HEK293 (cell line): ENCODE measurements at regions not wholly inside any gene's neighbourhood (a gene's known extent, or its start where the extent isn't known, plus 50 kb on each side); places are given as distances from the start of the nearest gene placed in this dataset.

Source experiments
- CTCF ChIA-PET: fragments of 350-600 bp; formaldehyde crosslinking; extraction: SDS; loops from one replicate; lab custom pipeline; 2021; ENCODE audit warnings: antibody characterized with exemption; lab: Yijun Ruan, JAX
- POLR2A ChIA-PET: fragments of 300-600 bp; formaldehyde crosslinking; extraction: SDS; loops from one replicate; lab custom pipeline; 2020; ENCODE audit warnings: antibody characterized with exemption, inconsistent platforms; lab: Yijun Ruan, JAX
- H3K27ac ChIP-seq: fragments of 200-500 bp; sonication (Bioruptor generic); 2 replicates; pipeline ENCODE4 v1.5.1; 2014; ENCODE audit warnings: low read depth, low read length, control low read depth, inconsistent platforms; ENCODE audit errors: extremely low read depth
- H3K36me3 ChIP-seq, 2 experiments: fragments of 200-500 bp in 1 of 2; sonication (Bioruptor generic) in 1 of 2; 1 replicate in 1 of 2; 2 replicates in 1 of 2; pipeline ENCODE4 v1.5.1; 2014 to 2017; ENCODE audit warnings: inconsistent platforms in 2 of 2, low read length in 2 of 2; ENCODE audit not compliant: control insufficient read depth in 2 of 2, insufficient read depth in 1 of 2
- H3K4me1 ChIP-seq: fragments of 200-500 bp; sonication (Bioruptor generic); 2 replicates; pipeline ENCODE4 v1.5.1; 2014; ENCODE audit warnings: mild to moderate bottlenecking, low read length, inconsistent platforms; ENCODE audit not compliant: control insufficient read depth, insufficient read depth
- H3K4me3 ChIP-seq: 2 replicates; pipeline ENCODE4 v1.5.1; 2011; ENCODE audit warnings: low read depth, mild to moderate bottlenecking, control low read depth, low read length, moderate library complexity
- H3K9me3 ChIP-seq: fragments of 200-500 bp; sonication (Bioruptor generic); 2 replicates; pipeline ENCODE4 v1.5.1; 2014; ENCODE audit warnings: low read depth, low read length, inconsistent platforms; ENCODE audit not compliant: control insufficient read depth, insufficient read depth
- HOXC10 ChIP-seq: sonication (generic); formaldehyde crosslinking; IDR thresholded peaks from 2 replicates; pipeline ENCODE4 v1.8.1; 2023; ENCODE audit warnings: mild to moderate bottlenecking, missing genetic modification reagents
- KLF1 ChIP-seq: fragments of 450-650 bp; formaldehyde crosslinking; IDR thresholded peaks from 2 replicates; pipeline ENCODE4 v1.5.1; 2016; ENCODE audit warnings: missing biosample characterization, missing genetic modification characterization
- SCRT1 ChIP-seq: fragments of 450-650 bp; formaldehyde crosslinking; IDR thresholded peaks from 2 replicates; pipeline ENCODE4 v1.5.1; 2016; ENCODE audit warnings: missing biosample characterization, missing genetic modification characterization, borderline replicate concordance
- SCRT2 ChIP-seq: fragments of 450-650 bp; formaldehyde crosslinking; IDR thresholded peaks from 2 replicates; pipeline ENCODE4 v1.5.1; 2016; ENCODE audit warnings: missing biosample characterization, missing genetic modification characterization
- SP7 ChIP-seq: fragments of 450-650 bp; formaldehyde crosslinking; IDR thresholded peaks from 2 replicates; pipeline ENCODE4 v1.5.1; 2016; ENCODE audit warnings: missing biosample characterization, missing genetic modification characterization
- ZBTB20 ChIP-seq: fragments of 450-650 bp; formaldehyde crosslinking; IDR thresholded peaks from 2 replicates; pipeline ENCODE4 v1.5.1; 2016; ENCODE audit warnings: missing biosample characterization, missing genetic modification characterization
- ZBTB21 ChIP-seq: fragments of 450-650 bp; formaldehyde crosslinking; IDR thresholded peaks from 2 replicates; pipeline ENCODE4 v1.5.1; 2017; ENCODE audit warnings: missing biosample characterization, missing genetic modification characterization
- ZBTB8A ChIP-seq: fragments of 450-650 bp; formaldehyde crosslinking; IDR thresholded peaks from 2 replicates; pipeline ENCODE4 v1.5.1; 2016; ENCODE audit warnings: missing biosample characterization, missing genetic modification characterization
- ZEB2 ChIP-seq: fragments of 450-650 bp; formaldehyde crosslinking; IDR thresholded peaks from 2 replicates; pipeline ENCODE4 v1.5.1; 2016; ENCODE audit warnings: missing biosample characterization, missing genetic modification characterization
- ZFHX2 ChIP-seq: fragments of 450-650 bp; formaldehyde crosslinking; conservative IDR thresholded peaks from 2 replicates; pipeline ENCODE4 v1.5.1; 2016; ENCODE audit warnings: missing biosample characterization, missing genetic modification characterization
- ZNF140 ChIP-seq: fragments of 450-650 bp; formaldehyde crosslinking; IDR thresholded peaks from 2 replicates; pipeline ENCODE4 v1.5.1; 2016; ENCODE audit warnings: missing biosample characterization, missing genetic modification characterization
- ZNF157 ChIP-seq: fragments of 450-650 bp; formaldehyde crosslinking; IDR thresholded peaks from 2 replicates; pipeline ENCODE4 v1.5.1; 2016; ENCODE audit warnings: missing biosample characterization, missing genetic modification characterization
- ZNF19 ChIP-seq: fragments of 450-650 bp; formaldehyde crosslinking; IDR thresholded peaks from 2 replicates; pipeline ENCODE4; 2016; ENCODE audit warnings: missing biosample characterization, missing genetic modification characterization, low read depth
- ZNF202 ChIP-seq: fragments of 450-650 bp; formaldehyde crosslinking; IDR thresholded peaks from 2 replicates; pipeline ENCODE4 v1.5.1; 2016; ENCODE audit warnings: missing biosample characterization, missing genetic modification characterization, borderline replicate concordance
- ZNF302 ChIP-seq: fragments of 450-650 bp; formaldehyde crosslinking; IDR thresholded peaks from 2 replicates; pipeline ENCODE4 v1.5.1; 2016; ENCODE audit warnings: missing biosample characterization, missing genetic modification characterization, low read depth
- ZNF335 ChIP-seq: fragments of 450-650 bp; formaldehyde crosslinking; conservative IDR thresholded peaks from 2 replicates; pipeline ENCODE4 v1.5.1; 2016; ENCODE audit warnings: missing biosample characterization, missing genetic modification characterization
- ZNF350 ChIP-seq: fragments of 450-650 bp; formaldehyde crosslinking; IDR thresholded peaks from 2 replicates; pipeline ENCODE4 v1.5.0; 2017; ENCODE audit warnings: missing biosample characterization, mild to moderate bottlenecking, missing genetic modification characterization
- ZNF423 ChIP-seq: fragments of 450-650 bp; formaldehyde crosslinking; IDR thresholded peaks from 2 replicates; pipeline ENCODE4 v1.5.1; 2016; ENCODE audit warnings: missing biosample characterization, missing genetic modification characterization
- ZNF548 ChIP-seq: fragments of 450-650 bp; formaldehyde crosslinking; IDR thresholded peaks from 2 replicates; pipeline ENCODE4 v1.5.1; 2016; ENCODE audit warnings: missing biosample characterization, missing genetic modification characterization
- ZNF623 ChIP-seq: fragments of 450-650 bp; formaldehyde crosslinking; IDR thresholded peaks from 2 replicates; pipeline ENCODE4 v1.5.1; 2016; ENCODE audit warnings: missing biosample characterization, missing genetic modification characterization
- ZNF629 ChIP-seq: fragments of 450-650 bp; formaldehyde crosslinking; IDR thresholded peaks from 2 replicates; pipeline ENCODE4 v1.5.1; 2017; ENCODE audit warnings: missing biosample characterization, missing genetic modification characterization
- ZNF768 ChIP-seq: fragments of 450-650 bp; formaldehyde crosslinking; IDR thresholded peaks from 2 replicates; pipeline ENCODE4 v1.5.1; 2018; ENCODE audit warnings: missing biosample characterization, mild to moderate bottlenecking, missing genetic modification characterization
- TF ChIP-seq, protein P1 (sequence below): fragments of 450-650 bp; IDR thresholded peaks from 2 replicates; pipeline ENCODE4 v1.5.1; 2018; ENCODE audit warnings: missing biosample characterization, mild to moderate bottlenecking, missing genetic modification characterization
- TF ChIP-seq, protein P2 (sequence below): fragments of 450-650 bp; formaldehyde crosslinking; IDR thresholded peaks from 2 replicates; pipeline ENCODE4 v1.5.1; 2016; ENCODE audit warnings: missing biosample characterization, missing genetic modification characterization
- TF ChIP-seq, protein P3 (sequence below): fragments of 450-650 bp; formaldehyde crosslinking; IDR thresholded peaks from 2 replicates; pipeline ENCODE4 v1.5.1; 2017; ENCODE audit warnings: missing biosample characterization, missing genetic modification characterization

DNA sequence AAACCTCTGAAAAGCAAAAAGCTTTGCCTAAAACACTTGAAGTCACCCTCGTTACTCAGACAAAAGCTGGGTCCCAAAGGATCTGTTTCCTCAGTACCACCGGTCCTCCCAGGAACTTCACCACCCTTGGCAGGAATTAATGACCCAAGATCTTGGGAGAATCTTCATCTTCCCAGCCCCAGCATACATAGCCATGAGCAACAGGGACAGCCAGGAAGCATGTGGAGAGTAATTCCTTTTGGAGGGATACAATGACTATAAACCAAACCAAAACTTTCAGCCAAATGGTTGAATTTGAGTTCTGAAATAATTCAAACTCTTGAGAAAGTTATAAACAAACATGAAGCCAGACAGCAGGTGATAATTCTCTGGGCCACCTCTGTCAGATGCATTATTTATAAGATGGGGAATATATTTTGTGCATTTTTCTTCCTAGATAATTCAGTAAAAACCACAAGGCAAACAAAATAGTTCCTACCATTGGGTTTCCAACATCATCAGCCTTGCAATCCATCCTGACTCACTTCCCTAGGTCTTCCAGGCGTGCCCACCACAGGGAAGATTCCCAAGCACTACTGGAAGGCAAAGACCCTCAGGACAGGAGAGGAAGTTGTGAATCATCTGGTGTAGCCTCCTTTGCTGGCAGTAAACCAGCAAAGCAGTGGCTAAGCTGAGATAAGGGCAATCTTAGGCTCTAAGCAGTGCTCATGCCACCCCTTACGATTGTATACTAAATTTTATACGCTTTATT is 71.7 kb upstream of the DRD2 start (continued):
- TF ChIP-seq ZBTB8A (tag by site-specific recombination) (no peak), ZBTB20 (tag by site-specific recombination) (no peak), ZNF548 (tag by site-specific recombination) (no peak), ZNF768 (tag by site-specific recombination) (no peak), ZNF140 (no peak), ZFHX2 (no peak), KLF1 (tag by site-specific recombination) (no peak), ZNF629 (tag by site-specific recombination) (no peak), SP7 (tag by site-specific recombination) (no peak)
- TF ChIP-seq, protein P1, sequence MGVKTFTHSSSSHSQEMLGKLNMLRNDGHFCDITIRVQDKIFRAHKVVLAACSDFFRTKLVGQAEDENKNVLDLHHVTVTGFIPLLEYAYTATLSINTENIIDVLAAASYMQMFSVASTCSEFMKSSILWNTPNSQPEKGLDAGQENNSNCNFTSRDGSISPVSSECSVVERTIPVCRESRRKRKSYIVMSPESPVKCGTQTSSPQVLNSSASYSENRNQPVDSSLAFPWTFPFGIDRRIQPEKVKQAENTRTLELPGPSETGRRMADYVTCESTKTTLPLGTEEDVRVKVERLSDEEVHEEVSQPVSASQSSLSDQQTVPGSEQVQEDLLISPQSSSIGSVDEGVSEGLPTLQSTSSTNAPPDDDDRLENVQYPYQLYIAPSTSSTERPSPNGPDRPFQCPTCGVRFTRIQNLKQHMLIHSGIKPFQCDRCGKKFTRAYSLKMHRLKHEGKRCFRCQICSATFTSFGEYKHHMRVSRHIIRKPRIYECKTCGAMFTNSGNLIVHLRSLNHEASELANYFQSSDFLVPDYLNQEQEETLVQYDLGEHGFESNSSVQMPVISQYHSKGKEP (tag by site-specific recombination), result no peak

DNA sequence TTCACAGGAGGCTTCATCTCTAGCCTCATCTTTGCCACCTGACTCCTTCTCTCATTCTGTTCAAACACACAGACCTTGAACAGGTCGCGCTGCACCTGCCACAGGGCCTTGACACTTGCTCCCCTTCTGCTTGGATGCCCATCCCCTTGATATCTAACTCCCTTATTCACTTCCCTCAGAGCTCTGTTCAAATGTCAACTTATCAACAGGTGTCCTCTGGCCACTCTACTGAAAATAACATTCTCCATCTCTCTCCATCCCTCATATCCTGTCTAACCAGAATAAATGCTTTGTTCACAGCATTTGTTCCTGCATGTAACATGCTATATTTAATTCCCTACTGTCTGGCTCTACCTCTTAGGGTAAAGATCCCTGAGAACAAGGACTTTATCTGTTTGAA is 67.2 kb upstream of the DRD2 start:
- no peak overlapping the region for H3K4me3 ChIP-seq
- no peaks in the 10 kb centered on the region for H3K36me3 ChIP-seq
- H3K9me3 ChIP-seq, result no peaks in the 10 kb centered on the region
- H3K4me1 ChIP-seq, result no peaks in the 10 kb centered on the region
- ChIA-PET POLR2A (no interaction called here), CTCF (interaction anchor here (1.8 kb wide), 1 partner anchor 10 kb away, joined by 6 read pairs; no protein-coding TSS in a partner anchor)
- H3K27ac ChIP-seq, result no peak overlapping the region
- TF ChIP-seq SCRT2 (tag by site-specific recombination) (peak; percentile 81), ZNF202 (no peak), HOXC10 (CRISPR knock-in tag) (no peak), ZNF19 (tag by site-specific recombination) (no peak), ZEB2 (no peak), ZNF623 (peak; percentile 46; the same call in 1 of the 2 replicates), ZNF302 (tag by site-specific recombination) (no peak), SP7 (tag by site-specific recombination) (no peak), SCRT1 (tag by site-specific recombination) (peak; percentile 80; the same call in 1 of the 2 replicates), ZNF335 (tag by site-specific recombination) (no peak), ZNF157 (tag by site-specific recombination) (no peak)

DNA sequence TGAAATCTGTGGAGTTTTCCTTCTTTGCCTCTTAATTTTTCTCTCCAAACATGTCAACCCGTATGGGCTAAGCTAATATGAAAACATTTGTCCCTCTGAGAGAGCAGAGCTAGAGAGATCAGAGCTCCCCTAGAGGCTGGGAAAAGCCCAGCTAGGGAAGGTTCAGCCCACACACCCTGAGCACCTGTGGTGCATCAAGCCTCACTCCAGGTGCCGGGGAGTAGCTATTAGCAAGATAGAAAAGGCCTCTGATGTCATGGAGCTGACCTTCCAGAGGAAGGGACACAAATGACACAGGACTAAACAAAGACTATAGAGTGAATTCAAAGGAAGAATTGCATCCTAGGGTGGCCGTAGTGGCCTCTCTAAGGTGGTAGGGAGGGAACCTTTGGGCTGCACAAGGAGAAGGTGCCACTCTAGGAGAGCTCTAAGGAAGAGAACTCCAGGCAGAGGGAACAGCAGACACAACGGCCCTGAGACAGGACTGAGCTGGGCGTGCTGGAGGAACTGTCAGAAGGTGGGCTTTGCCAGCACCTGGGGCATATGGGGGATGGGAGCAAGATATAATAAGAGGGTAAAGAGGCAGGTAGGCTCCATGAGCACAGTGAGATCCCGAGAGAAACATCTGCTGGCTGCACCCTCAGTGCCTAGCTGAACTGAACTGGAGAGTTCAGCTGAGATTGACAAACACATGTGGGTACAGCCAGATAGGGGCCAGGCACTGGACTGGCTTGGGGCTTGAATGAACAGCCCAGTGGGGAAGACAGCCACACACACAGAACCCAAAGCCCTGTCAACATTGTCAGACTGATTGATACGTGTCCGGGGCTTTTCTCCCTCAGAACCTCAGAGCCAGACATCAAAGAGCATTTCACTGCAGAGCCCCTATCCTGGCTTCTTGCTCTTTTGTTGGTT is 65.5 kb upstream of the DRD2 start:
- Histone ChIP-seq H3K4me1 (no peaks in the 10 kb centered on the region), H3K36me3 (no peaks in the 10 kb centered on the region), H3K9me3 (no peaks in the 10 kb centered on the region), H3K27ac (no peak overlapping the region), H3K4me3 (no peak overlapping the region)
- CTCF ChIA-PET, result interaction anchor here (0.9 to 1.8 kb wide), 5 partner anchors 8 to 101 kb away, joined by 3 to 6 read pairs (median 4); no protein-coding TSS in a partner anchor
- POLR2A ChIA-PET, result no interaction called here
- TF ChIP-seq SCRT2 (tag by site-specific recombination) (no peak), ZNF768 (tag by site-specific recombination) (no peak), ZNF423 (no peak), ZNF350 (tag by site-specific recombination) (no peak), ZBTB21 (tag by site-specific recombination) (no peak)
- TF ChIP-seq, protein P2, sequence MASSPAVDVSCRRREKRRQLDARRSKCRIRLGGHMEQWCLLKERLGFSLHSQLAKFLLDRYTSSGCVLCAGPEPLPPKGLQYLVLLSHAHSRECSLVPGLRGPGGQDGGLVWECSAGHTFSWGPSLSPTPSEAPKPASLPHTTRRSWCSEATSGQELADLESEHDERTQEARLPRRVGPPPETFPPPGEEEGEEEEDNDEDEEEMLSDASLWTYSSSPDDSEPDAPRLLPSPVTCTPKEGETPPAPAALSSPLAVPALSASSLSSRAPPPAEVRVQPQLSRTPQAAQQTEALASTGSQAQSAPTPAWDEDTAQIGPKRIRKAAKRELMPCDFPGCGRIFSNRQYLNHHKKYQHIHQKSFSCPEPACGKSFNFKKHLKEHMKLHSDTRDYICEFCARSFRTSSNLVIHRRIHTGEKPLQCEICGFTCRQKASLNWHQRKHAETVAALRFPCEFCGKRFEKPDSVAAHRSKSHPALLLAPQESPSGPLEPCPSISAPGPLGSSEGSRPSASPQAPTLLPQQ (tag by site-specific recombination), result no peak
- TF ChIP-seq, protein P3, sequence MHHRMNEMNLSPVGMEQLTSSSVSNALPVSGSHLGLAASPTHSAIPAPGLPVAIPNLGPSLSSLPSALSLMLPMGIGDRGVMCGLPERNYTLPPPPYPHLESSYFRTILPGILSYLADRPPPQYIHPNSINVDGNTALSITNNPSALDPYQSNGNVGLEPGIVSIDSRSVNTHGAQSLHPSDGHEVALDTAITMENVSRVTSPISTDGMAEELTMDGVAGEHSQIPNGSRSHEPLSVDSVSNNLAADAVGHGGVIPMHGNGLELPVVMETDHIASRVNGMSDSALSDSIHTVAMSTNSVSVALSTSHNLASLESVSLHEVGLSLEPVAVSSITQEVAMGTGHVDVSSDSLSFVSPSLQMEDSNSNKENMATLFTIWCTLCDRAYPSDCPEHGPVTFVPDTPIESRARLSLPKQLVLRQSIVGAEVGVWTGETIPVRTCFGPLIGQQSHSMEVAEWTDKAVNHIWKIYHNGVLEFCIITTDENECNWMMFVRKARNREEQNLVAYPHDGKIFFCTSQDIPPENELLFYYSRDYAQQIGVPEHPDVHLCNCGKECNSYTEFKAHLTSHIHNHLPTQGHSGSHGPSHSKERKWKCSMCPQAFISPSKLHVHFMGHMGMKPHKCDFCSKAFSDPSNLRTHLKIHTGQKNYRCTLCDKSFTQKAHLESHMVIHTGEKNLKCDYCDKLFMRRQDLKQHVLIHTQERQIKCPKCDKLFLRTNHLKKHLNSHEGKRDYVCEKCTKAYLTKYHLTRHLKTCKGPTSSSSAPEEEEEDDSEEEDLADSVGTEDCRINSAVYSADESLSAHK (tag by site-specific recombination), result no peak
